ENCODE measurements at regions not wholly inside any gene's neighbourhood (a gene's known extent, or its start where the extent isn't known, plus 50 kb on each side); places are given as distances from the start of the nearest gene placed in this dataset.

DNA sequence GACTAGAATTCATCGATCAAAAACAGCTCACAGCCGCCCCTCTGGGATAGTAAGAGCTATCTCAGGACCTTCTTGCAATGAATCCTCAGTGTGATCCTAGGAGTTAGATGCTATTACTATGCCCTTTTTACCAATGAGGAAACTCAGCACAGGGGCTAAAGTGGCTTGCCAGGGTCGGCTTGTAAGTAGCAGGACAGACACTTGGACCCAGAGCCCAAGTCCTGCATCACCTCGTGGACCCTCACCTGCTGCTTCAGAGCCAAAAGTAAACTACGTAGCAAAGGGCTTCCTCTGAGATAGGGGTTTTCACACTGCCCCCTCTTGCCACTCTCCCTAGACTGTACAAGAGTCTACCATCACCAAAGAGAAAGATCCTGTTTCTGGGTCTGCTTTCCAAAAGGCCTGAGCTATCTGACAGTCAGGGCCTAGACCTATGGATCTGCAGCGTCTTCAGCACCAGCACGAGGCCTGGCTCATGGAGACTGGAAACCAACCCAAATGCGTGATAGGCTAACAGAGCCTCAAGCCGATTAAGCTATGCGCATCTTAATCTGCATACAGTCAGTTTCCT, 172.3 kb downstream of the ANKRD60 start:
- Histone ChIP-seq H4K91ac (ENCODE audit: low read length) (no peak overlapping the region), H3K18ac (ENCODE audit: low read depth in 1 of 2, low read length in 2 of 2) (no peak overlapping the region), H3K36me3 (ENCODE audit: control insufficient read depth in 1 of 2, insufficient read depth in 2 of 2, low read depth in 1 of 2, low read length in 2 of 2) (no peaks in the 10 kb centered on the region), H4K8ac (ENCODE audit: low read length) (no peak overlapping the region), H3K4me1 (ENCODE audit: control insufficient read depth, insufficient read depth, low read depth, low read length) (no peaks in the 10 kb centered on the region), H3K27me3 (ENCODE audit: control insufficient read depth in 1 of 2, insufficient read depth in 1 of 2, low read length in 2 of 2) (peaks cover 0 to 65% of the 10 kb centered on the region in 2 experiments), H3K4me3 (ENCODE audit: insufficient read depth in 1 of 2, low read depth in 1 of 2, low read length in 2 of 2) (no peak overlapping the region), H2BK12ac (ENCODE audit: low read length in 2 of 2) (no peak overlapping the region), H3K27ac (ENCODE audit: low read length, poor library complexity, severe bottlenecking) (no peak overlapping the region), H3K14ac (ENCODE audit: low read length in 2 of 2) (no peak overlapping the region), H2BK120ac (ENCODE audit: low read depth, low read length) (no peak overlapping the region), H3K4ac (ENCODE audit: low read depth in 1 of 2, low read length in 2 of 2) (no peak overlapping the region), H2BK5ac (ENCODE audit: low read depth, low read length, poor library complexity, severe bottlenecking) (no peak overlapping the region), H3K4me2 (ENCODE audit: low read length, poor library complexity, severe bottlenecking) (no peak overlapping the region), H2AFZ (ENCODE audit: low read depth, low read length) (no peak overlapping the region), H3K9ac (ENCODE audit: low read length) (no peak overlapping the region), H3K23ac (ENCODE audit: low read length in 2 of 2) (no peak overlapping the region), H2AK5ac (ENCODE audit: low read length, severe bottlenecking) (no peak overlapping the region), H3K9me3 (ENCODE audit: control insufficient read depth, low read length) (peaks cover 8% of the 10 kb centered on the region), H2BK15ac (ENCODE audit: low read depth, poor library complexity, severe bottlenecking) (no peak overlapping the region), H3K79me1 (replicated peaks; ENCODE audit: low read length, poor library complexity, severe bottlenecking) (no peaks in the 10 kb centered on the region)
- 77% methylated on average over 9 of the region's 10 CpGs for WGBS
- no peak for DNase-seq

- no peak overlapping the region for H4K91ac ChIP-seq (ENCODE audit: low read length)
- no peaks in the 10 kb centered on the region for H3K4me1 ChIP-seq (ENCODE audit: control insufficient read depth, insufficient read depth, low read depth, low read length)
- H2BK120ac ChIP-seq (ENCODE audit: low read depth, low read length) = no peak overlapping the region
- no peak overlapping the region for H3K4me3 ChIP-seq (ENCODE audit: insufficient read depth in 1 of 2, low read depth in 1 of 2, low read length in 2 of 2)
- no peak overlapping the region for H2BK12ac ChIP-seq (ENCODE audit: low read length in 2 of 2)
- peaks cover 8% of the 10 kb centered on the region for H3K9me3 ChIP-seq (ENCODE audit: control insufficient read depth, low read length)
- 64% methylated on average over 10 of the region's 11 CpGs for WGBS
- H3K14ac ChIP-seq (ENCODE audit: low read length in 2 of 2) = no peak overlapping the region
- H2BK15ac ChIP-seq (ENCODE audit: low read depth, poor library complexity, severe bottlenecking) = no peak overlapping the region
- no peak overlapping the region for H4K8ac ChIP-seq (ENCODE audit: low read length)
- H2BK5ac ChIP-seq (ENCODE audit: low read depth, low read length, poor library complexity, severe bottlenecking) = no peak overlapping the region
- no peak overlapping the region for H2AFZ ChIP-seq (ENCODE audit: low read depth, low read length)
- H3K23ac ChIP-seq (ENCODE audit: low read length in 2 of 2) = no peak overlapping the region
- no peak overlapping the region for H3K4me2 ChIP-seq (ENCODE audit: low read length, poor library complexity, severe bottlenecking)
- no peak overlapping the region for H3K4ac ChIP-seq (ENCODE audit: low read depth in 1 of 2, low read length in 2 of 2)
- H3K79me1 ChIP-seq (replicated peaks; ENCODE audit: low read length, poor library complexity, severe bottlenecking) = no peaks in the 10 kb centered on the region
- DNase-seq = no peak
- H3K27ac ChIP-seq (ENCODE audit: low read length, poor library complexity, severe bottlenecking) = no peak overlapping the region
- H3K27me3 ChIP-seq (ENCODE audit: control insufficient read depth in 1 of 2, insufficient read depth in 1 of 2, low read length in 2 of 2) = peaks cover 0 to 71% of the 10 kb centered on the region in 2 experiments
- no peak overlapping the region for H3K9ac ChIP-seq (ENCODE audit: low read length)
- H3K18ac ChIP-seq (ENCODE audit: low read depth in 1 of 2, low read length in 2 of 2) = no peak overlapping the region
- H2AK5ac ChIP-seq (ENCODE audit: low read length, severe bottlenecking) = no peak overlapping the region
- H3K36me3 ChIP-seq (ENCODE audit: control insufficient read depth in 1 of 2, insufficient read depth in 2 of 2, low read depth in 1 of 2, low read length in 2 of 2) = no peaks in the 10 kb centered on the region
These were observed 173.6 kb downstream of the ANKRD60 start for GRCh38 chr20:58054780-58055373.

GRCh38 chr20:58054082-58054779, 174.2 kb downstream of the ANKRD60 start:
- H3K9me3 ChIP-seq (ENCODE audit: control insufficient read depth, low read length) = peaks cover 8% of the 10 kb centered on the region
- WGBS = 71% methylated on average over 5 of the region's 6 CpGs
- no peak overlapping the region for H2BK5ac ChIP-seq (ENCODE audit: low read depth, low read length, poor library complexity, severe bottlenecking)
- DNase-seq = no peak
- H4K91ac ChIP-seq (ENCODE audit: low read length) = no peak overlapping the region
- H2AK5ac ChIP-seq (ENCODE audit: low read length, severe bottlenecking) = no peak overlapping the region
- H2BK12ac ChIP-seq (ENCODE audit: low read length in 2 of 2) = no peak overlapping the region
- H3K27ac ChIP-seq (ENCODE audit: low read length, poor library complexity, severe bottlenecking) = no peak overlapping the region
- peaks cover 0 to 76% of the 10 kb centered on the region in 2 experiments for H3K27me3 ChIP-seq (ENCODE audit: control insufficient read depth in 1 of 2, insufficient read depth in 1 of 2, low read length in 2 of 2)
- no peak overlapping the region for H3K14ac ChIP-seq (ENCODE audit: low read length in 2 of 2)
- H3K18ac ChIP-seq (ENCODE audit: low read depth in 1 of 2, low read length in 2 of 2) = no peak overlapping the region
- H3K4me3 ChIP-seq (ENCODE audit: insufficient read depth in 1 of 2, low read depth in 1 of 2, low read length in 2 of 2) = no peak overlapping the region
- no peak overlapping the region for H4K8ac ChIP-seq (ENCODE audit: low read length)
- no peak overlapping the region for H3K4ac ChIP-seq (ENCODE audit: low read depth in 1 of 2, low read length in 2 of 2)
- H2BK15ac ChIP-seq (ENCODE audit: low read depth, poor library complexity, severe bottlenecking) = no peak overlapping the region
- H2AFZ ChIP-seq (ENCODE audit: low read depth, low read length) = no peak overlapping the region
- no peaks in the 10 kb centered on the region for H3K79me1 ChIP-seq (replicated peaks; ENCODE audit: low read length, poor library complexity, severe bottlenecking)
- H3K36me3 ChIP-seq (ENCODE audit: control insufficient read depth in 1 of 2, insufficient read depth in 2 of 2, low read depth in 1 of 2, low read length in 2 of 2) = no peaks in the 10 kb centered on the region
- no peak overlapping the region for H3K23ac ChIP-seq (ENCODE audit: low read length in 2 of 2)
- H3K4me1 ChIP-seq (ENCODE audit: control insufficient read depth, insufficient read depth, low read depth, low read length) = no peaks in the 10 kb centered on the region
- H3K9ac ChIP-seq (ENCODE audit: low read length) = no peak overlapping the region
- H3K4me2 ChIP-seq (ENCODE audit: low read length, poor library complexity, severe bottlenecking) = no peak overlapping the region
- no peak overlapping the region for H2BK120ac ChIP-seq (ENCODE audit: low read depth, low read length)

- Histone ChIP-seq H3K9ac (ENCODE audit: low read length) (no peak overlapping the region), H2BK5ac (ENCODE audit: low read depth, low read length, poor library complexity, severe bottlenecking) (no peak overlapping the region)
- DNase-seq = no peak
These were observed 174.9 kb downstream of the ANKRD60 start for GRCh38 chr20:58053391-58054055.

More at GRCh38 chr20:58053391-58054055, 174.9 kb downstream of the ANKRD60 start:
- H2AK5ac ChIP-seq (ENCODE audit: low read length, severe bottlenecking) = no peak overlapping the region
- no peak overlapping the region for H4K91ac ChIP-seq (ENCODE audit: low read length)
- no peak overlapping the region for H3K18ac ChIP-seq (ENCODE audit: low read depth in 1 of 2, low read length in 2 of 2)
- no peak overlapping the region for H3K4ac ChIP-seq (ENCODE audit: low read depth in 1 of 2, low read length in 2 of 2)
- 68% methylated on average over 10 of the region's 10 CpGs for WGBS
- H3K79me1 ChIP-seq (replicated peaks; ENCODE audit: low read length, poor library complexity, severe bottlenecking) = no peaks in the 10 kb centered on the region
- peaks cover 8% of the 10 kb centered on the region for H3K9me3 ChIP-seq (ENCODE audit: control insufficient read depth, low read length)
- no peak overlapping the region for H3K14ac ChIP-seq (ENCODE audit: low read length in 2 of 2)
- no peaks in the 10 kb centered on the region for H3K36me3 ChIP-seq (ENCODE audit: control insufficient read depth in 1 of 2, insufficient read depth in 2 of 2, low read depth in 1 of 2, low read length in 2 of 2)
- H3K4me1 ChIP-seq (ENCODE audit: control insufficient read depth, insufficient read depth, low read depth, low read length) = no peaks in the 10 kb centered on the region
- no peak overlapping the region for H2BK12ac ChIP-seq (ENCODE audit: low read length in 2 of 2)
- no peak overlapping the region for H2AFZ ChIP-seq (ENCODE audit: low read depth, low read length)
- H2BK120ac ChIP-seq (ENCODE audit: low read depth, low read length) = no peak overlapping the region
- H3K27ac ChIP-seq (ENCODE audit: low read length, poor library complexity, severe bottlenecking) = no peak overlapping the region
- H4K8ac ChIP-seq (ENCODE audit: low read length) = no peak overlapping the region
- H3K23ac ChIP-seq (ENCODE audit: low read length in 2 of 2) = no peak overlapping the region
- H2BK15ac ChIP-seq (ENCODE audit: low read depth, poor library complexity, severe bottlenecking) = no peak overlapping the region
- H3K27me3 ChIP-seq (ENCODE audit: control insufficient read depth in 1 of 2, insufficient read depth in 1 of 2, low read length in 2 of 2) = peaks cover 0 to 70% of the 10 kb centered on the region in 2 experiments
- H3K4me2 ChIP-seq (ENCODE audit: low read length, poor library complexity, severe bottlenecking) = no peak overlapping the region
- H3K4me3 ChIP-seq (ENCODE audit: insufficient read depth in 1 of 2, low read depth in 1 of 2, low read length in 2 of 2) = no peak overlapping the region
